ENCODE measurements at regions not wholly inside any gene's neighbourhood (a gene's known extent, or its start where the extent isn't known, plus 50 kb on each side); places are given as distances from the start of the nearest gene placed in this dataset.

GRCh38 chr10:3354174-3354900 lies 181.8 kb upstream of the PITRM1 start:
- TF ChIP-seq REST (IDR thresholded peaks at IDR 0.05; ENCODE audit: insufficient read depth in 1 of 2, low read depth in 2 of 2, low read length in 2 of 2) (no peak), FOXP2 (optimal IDR thresholded peaks at IDR 0.05; ENCODE audit: borderline replicate concordance, extremely low read depth, extremely low read length, insufficient read depth) (no peak), POLR2AphosphoS5 (IDR thresholded peaks at IDR 0.05; ENCODE audit: low read depth, low read length) (no peak), SIN3A (IDR thresholded peaks at IDR 0.05; ENCODE audit: borderline replicate concordance, insufficient read depth, low read length) (no peak), TAF1 (IDR thresholded peaks at IDR 0.05; ENCODE audit: borderline replicate concordance, insufficient read depth, low read length) (no peak)

GRCh38 chr10:3353235-3353634 lies 180.7 kb upstream of the PITRM1 start:
- TF ChIP-seq FOXP2 (optimal IDR thresholded peaks at IDR 0.05; ENCODE audit: borderline replicate concordance, extremely low read depth, extremely low read length, insufficient read depth) (no peak), REST (IDR thresholded peaks at IDR 0.05; ENCODE audit: insufficient read depth in 1 of 2, low read depth in 2 of 2, low read length in 2 of 2) (no peak), TAF1 (IDR thresholded peaks at IDR 0.05; ENCODE audit: borderline replicate concordance, insufficient read depth, low read length) (no peak), POLR2AphosphoS5 (IDR thresholded peaks at IDR 0.05; ENCODE audit: low read depth, low read length) (no peak), SIN3A (IDR thresholded peaks at IDR 0.05; ENCODE audit: borderline replicate concordance, insufficient read depth, low read length) (no peak)

DNA sequence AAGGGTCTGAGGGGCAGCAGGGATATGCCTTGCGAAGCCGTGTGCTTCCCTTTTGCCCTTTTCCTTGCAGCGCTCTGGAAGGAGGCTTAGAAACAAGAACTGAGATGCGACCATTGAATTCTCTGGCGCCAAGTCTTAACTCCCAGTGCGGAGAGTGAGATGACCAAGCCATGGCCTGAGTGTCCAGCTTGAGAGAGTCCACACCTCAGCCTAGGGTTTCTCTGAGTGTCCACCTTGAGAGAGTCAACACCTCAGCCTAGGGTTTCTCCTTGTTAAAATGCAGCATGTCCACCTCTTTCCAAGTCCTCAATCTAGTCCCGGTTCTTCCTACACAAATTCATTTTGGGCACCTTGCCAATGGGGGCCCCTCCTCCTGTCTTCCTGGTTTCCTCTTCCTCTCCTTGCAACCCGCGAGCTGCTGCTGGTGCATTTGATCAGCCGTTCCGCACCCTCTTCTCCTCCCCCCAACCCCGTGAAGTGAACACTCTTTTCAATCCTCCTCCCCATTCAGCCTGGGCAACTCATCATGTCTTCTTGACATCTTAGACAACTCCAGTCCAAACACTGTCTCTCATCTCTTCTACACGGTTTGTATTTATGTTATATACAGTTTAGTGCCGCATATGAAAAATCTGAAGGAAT lies 178.2 kb upstream of the PITRM1 start:
- TF ChIP-seq SIN3A (IDR thresholded peaks at IDR 0.05; ENCODE audit: borderline replicate concordance, insufficient read depth, low read length) (no peak), REST (IDR thresholded peaks at IDR 0.05; ENCODE audit: insufficient read depth in 1 of 2, low read depth in 2 of 2, low read length in 2 of 2) (no peak), TAF1 (IDR thresholded peaks at IDR 0.05; ENCODE audit: borderline replicate concordance, insufficient read depth, low read length) (no peak), FOXP2 (optimal IDR thresholded peaks at IDR 0.05; ENCODE audit: borderline replicate concordance, extremely low read depth, extremely low read length, insufficient read depth) (no peak), POLR2AphosphoS5 (IDR thresholded peaks at IDR 0.05; ENCODE audit: low read depth, low read length) (no peak)

GRCh38 chr10:3350205-3350604 lies 177.6 kb upstream of the PITRM1 start:
- TF ChIP-seq SIN3A (IDR thresholded peaks at IDR 0.05; ENCODE audit: borderline replicate concordance, insufficient read depth, low read length): no peak
- no peak for TF ChIP-seq TAF1 (IDR thresholded peaks at IDR 0.05; ENCODE audit: borderline replicate concordance, insufficient read depth, low read length)
- no peak for TF ChIP-seq FOXP2 (optimal IDR thresholded peaks at IDR 0.05; ENCODE audit: borderline replicate concordance, extremely low read depth, extremely low read length, insufficient read depth)
- TF ChIP-seq REST (IDR thresholded peaks at IDR 0.05; ENCODE audit: insufficient read depth in 1 of 2, low read depth in 2 of 2, low read length in 2 of 2): no peak
- TF ChIP-seq POLR2AphosphoS5 (IDR thresholded peaks at IDR 0.05; ENCODE audit: low read depth, low read length): no peak
